ENCODE measurements at regions not wholly inside any gene's neighbourhood (a gene's known extent, or its start where the extent isn't known, plus 50 kb on each side); places are given as distances from the start of the nearest gene placed in this dataset.
"Not testable (repeated sequence)": the region's sequence is repeated elsewhere in the genome, so short reads cannot be mapped to it uniquely, and the experiment has no call there.

DNA sequence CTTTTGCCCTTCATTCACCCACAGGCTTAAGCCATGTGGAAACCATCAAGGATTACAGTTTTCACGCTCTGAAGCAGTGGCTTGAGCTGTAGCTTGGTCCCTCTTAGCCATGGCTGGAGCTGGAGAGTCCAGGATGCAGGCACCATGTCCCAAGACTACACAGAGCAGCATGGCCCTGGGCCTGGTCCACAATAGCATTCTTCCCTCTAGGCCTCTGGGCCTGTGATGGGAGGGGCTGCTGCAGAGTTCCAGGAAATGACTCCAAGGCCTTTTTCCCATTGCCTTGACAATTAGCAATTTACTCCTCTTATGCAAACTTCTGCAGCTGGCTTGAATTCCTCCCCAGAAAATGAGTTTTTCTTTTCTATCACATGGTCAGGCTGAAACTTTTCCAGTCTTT lies 211.3 kb downstream of the RERGL start:
- TF ChIP-seq, protein P1, sequence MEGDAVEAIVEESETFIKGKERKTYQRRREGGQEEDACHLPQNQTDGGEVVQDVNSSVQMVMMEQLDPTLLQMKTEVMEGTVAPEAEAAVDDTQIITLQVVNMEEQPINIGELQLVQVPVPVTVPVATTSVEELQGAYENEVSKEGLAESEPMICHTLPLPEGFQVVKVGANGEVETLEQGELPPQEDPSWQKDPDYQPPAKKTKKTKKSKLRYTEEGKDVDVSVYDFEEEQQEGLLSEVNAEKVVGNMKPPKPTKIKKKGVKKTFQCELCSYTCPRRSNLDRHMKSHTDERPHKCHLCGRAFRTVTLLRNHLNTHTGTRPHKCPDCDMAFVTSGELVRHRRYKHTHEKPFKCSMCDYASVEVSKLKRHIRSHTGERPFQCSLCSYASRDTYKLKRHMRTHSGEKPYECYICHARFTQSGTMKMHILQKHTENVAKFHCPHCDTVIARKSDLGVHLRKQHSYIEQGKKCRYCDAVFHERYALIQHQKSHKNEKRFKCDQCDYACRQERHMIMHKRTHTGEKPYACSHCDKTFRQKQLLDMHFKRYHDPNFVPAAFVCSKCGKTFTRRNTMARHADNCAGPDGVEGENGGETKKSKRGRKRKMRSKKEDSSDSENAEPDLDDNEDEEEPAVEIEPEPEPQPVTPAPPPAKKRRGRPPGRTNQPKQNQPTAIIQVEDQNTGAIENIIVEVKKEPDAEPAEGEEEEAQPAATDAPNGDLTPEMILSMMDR (conservative IDR thresholded peaks at IDR 0.05; ENCODE audit: low read depth, low read length), result no peak

DNA sequence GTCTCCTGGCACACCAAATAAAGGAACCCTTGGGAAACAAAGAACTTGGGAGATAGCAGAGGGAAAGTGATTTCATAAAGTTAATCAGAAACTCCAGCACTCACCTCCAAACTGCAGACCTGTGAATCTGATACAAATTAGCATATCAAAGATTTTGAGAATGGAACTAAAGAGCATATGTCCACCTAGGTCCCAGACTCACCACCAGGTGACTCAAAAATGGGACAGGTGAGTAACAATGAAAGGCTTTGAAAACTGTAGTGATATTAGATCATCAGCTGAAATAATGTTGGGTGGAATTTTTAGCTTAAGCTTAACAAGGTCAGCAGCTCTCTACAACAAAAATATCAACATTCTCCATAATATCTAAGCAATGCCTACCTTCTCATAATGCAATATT lies 214.8 kb downstream of the RERGL start:
- TF ChIP-seq, protein P1 (conservative IDR thresholded peaks at IDR 0.05; ENCODE audit: low read depth, low read length), result no peak
- no peak overlapping the region for H3K4me3 ChIP-seq (ENCODE audit: low read depth, low read length)
- DNase-seq (ENCODE audit: low read depth), result no peak

More for the DNA sequence above, 211.3 kb downstream of the RERGL start:
- no peak overlapping the region for H3K4me3 ChIP-seq (ENCODE audit: low read depth, low read length)
- DNase-seq (ENCODE audit: low read depth), result no peak

DNA sequence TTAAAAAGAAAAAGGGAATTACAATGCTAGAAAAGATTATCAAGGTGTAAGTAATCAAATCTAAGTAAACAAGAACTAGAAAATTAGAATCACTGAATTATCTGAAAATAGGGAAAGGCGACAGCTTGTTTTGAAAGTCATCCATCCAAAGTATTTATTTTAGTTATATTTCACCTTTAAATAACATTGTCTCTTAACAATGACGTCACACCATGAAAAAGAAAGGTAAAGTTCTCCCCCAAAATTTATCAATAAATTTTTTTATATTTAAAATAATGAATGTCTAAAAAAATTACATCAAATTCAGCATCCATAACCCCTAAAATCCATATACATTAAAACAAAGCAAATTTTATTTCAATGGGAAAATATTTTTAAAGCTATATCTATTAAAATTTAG lies 223.2 kb downstream of the RERGL start:
- no peak overlapping the region for H3K4me3 ChIP-seq (ENCODE audit: low read depth, low read length)
- DNase-seq (ENCODE audit: low read depth), result no peak
- TF ChIP-seq, protein P1 (conservative IDR thresholded peaks at IDR 0.05; ENCODE audit: low read depth, low read length), result no peak

DNA sequence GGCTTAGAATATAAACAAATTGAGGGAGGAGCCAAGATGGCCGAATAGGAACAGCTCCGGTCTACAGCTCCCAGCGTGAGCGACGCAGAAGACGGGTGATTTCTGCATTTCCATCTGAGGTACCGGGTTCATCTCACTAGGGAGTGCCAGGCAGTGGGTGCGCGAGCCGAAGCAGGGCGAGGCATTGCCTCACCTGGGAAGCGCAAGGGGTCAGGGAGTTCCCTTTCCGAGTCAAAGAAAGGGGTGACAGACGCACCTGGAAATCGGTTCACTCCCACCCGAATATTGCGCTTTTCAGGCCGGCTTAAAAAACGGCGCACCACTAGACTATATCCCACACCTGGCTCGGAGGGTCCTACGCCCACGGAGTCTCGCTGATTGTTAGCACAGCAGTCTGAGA lies 234.4 kb downstream of the RERGL start:
- not testable (repeated sequence) for DNase-seq (ENCODE audit: low read depth); H3K4me3 ChIP-seq (ENCODE audit: low read depth, low read length)

DNA sequence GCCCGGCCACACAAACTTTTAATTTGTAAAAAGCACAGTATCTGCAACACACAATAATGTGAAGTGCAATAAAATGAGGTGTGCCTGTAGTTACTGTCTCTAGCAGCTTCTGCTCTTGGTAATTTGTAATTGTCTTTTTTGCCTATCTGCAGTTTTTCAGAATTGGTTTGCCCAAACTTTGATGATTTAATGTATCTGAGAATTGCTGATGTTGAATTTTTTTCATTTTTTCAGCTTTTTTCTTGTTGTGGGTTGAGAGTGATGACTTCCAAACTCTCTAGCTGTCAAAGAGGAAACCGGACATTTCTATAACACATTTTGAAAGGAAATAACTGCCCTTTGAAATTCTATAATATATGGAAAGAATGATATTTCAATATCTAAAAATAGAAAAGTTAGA lies 236.9 kb downstream of the RERGL start:
- no peak for DNase-seq (ENCODE audit: low read depth)
- TF ChIP-seq, protein P1 (conservative IDR thresholded peaks at IDR 0.05; ENCODE audit: low read depth, low read length), result no peak
- H3K4me3 ChIP-seq (ENCODE audit: low read depth, low read length), result no peak overlapping the region

DNA sequence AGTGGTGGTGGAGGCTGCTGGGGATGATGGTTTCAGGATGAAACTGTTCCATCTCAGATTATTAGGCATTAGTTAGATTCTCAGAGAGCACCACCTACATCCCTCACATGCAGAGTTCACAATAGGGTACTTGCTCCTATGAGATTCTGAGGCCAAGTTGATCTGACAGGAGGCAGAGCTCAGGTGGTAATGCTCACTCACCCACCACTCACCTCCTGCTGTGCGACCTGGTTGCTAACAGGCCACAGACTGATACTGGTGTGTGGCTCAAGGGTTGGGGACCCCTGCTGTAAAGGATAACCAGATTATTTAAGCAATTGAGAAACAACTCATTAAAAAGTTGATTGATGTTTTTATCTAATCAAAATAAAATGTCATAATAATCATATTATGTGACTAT lies 248.5 kb downstream of the RERGL start:
- no peak for DNase-seq (ENCODE audit: low read depth)
- TF ChIP-seq, protein P1 (conservative IDR thresholded peaks at IDR 0.05; ENCODE audit: low read depth, low read length), result no peak
- H3K4me3 ChIP-seq (ENCODE audit: low read depth, low read length), result no peak overlapping the region

DNA sequence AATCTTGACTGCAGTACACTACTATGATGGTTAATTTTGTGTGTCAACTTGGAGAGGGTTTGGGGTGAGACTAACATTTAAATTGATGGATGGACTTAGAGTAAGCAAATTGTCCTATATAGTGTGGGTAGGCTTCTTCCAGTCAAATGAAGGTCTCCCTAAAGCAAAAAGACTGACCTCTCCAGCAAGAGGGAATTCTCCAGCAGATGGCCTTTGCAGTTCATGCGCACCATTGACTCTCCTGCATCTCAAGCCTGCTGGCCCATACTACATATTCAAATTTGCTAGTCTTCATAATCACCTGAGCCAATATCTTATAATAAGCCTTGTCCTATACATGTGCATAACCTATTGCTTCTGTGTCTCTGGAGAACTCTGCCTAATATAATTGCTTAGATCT lies 260.2 kb downstream of the RERGL start:
- DNase-seq (ENCODE audit: low read depth), result no peak
- TF ChIP-seq, protein P1 (conservative IDR thresholded peaks at IDR 0.05; ENCODE audit: low read depth, low read length), result no peak

DNA sequence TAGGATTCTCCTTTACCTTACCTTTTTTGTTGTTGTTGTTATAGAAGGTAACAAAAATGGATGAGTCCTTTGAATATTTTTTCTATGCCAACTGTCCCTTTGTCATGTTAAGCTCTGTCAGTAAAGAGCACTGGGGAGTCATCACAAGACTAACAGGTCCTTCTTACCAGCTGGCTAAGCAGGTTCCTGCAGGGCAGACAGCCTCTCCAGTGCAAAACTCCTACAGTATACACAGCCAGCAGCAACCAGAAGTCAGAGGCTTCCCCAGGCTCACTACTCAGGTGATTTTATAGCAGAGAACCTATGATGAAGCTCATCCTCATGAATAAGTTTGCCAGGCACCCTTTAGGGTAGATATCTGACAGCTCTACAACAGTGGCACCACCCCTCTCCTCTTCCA lies 271.1 kb downstream of the RERGL start:
- TF ChIP-seq, protein P1 (conservative IDR thresholded peaks at IDR 0.05; ENCODE audit: low read depth, low read length), result no peak
- DNase-seq (ENCODE audit: low read depth), result no peak

More for the DNA sequence above, 260.2 kb downstream of the RERGL start:
- H3K4me3 ChIP-seq (ENCODE audit: low read depth, low read length), result no peak overlapping the region

More for the DNA sequence above, 271.1 kb downstream of the RERGL start:
- H3K4me3 ChIP-seq (ENCODE audit: low read depth, low read length), result no peak overlapping the region

All from choroid plexus epithelial cell (primary cell).